ENCODE measurements at regions not wholly inside any gene's neighbourhood (a gene's known extent, or its start where the extent isn't known, plus 50 kb on each side); places are given as distances from the start of the nearest gene placed in this dataset.
"Not testable (repeated sequence)": the region's sequence is repeated elsewhere in the genome, so short reads cannot be mapped to it uniquely, and the experiment has no call there.

DNA sequence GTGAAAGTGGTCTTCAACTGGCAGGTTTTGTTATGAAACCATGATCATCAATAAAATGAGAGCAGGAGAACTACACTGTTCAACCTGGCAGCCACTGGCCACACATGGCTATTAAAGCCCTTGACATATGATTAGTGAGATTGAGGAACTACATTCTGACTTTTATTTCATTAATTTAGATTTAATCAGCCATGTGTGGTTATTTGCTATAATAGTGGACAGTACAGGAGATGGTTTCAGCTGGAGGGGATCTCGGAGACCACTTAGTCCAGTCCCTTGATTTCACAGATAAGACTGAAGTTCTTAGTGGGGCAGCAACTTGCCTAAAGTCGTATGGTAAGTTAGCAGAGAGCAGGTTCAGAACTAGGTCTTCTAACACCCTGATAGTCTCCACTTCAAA lies 111.7 kb upstream of the BMPER start:
- in situ Hi-C loops (cut with HindIII; ENCODE audit: low pct_unique_long_range_greater_than_20kb, low sequenced_read_pairs), result no loop called here
- no peak for DNase-seq (ENCODE audit: low read depth)

DNA sequence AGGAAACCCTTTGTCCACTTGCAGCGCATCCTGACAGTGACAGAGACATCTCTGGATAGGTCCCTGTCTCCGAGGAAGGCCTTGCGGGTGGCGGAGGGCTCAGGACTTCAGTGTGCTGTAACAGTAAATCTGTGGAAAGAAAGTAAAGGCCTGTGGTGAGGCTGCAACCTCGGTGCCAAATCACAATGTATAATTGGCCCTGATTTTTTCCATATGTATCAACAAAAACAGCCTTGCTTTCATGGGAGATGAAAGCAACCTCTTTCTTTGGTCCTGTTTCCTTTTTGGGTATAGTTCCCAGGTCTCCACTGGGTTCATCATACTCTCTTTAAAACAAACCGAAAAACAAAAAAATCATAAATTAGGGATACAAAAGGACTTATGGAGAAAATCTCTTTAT lies 110.9 kb upstream of the BMPER start:
- no peak for DNase-seq (ENCODE audit: low read depth)
- in situ Hi-C loops (cut with HindIII; ENCODE audit: low pct_unique_long_range_greater_than_20kb, low sequenced_read_pairs), result no loop called here

DNA sequence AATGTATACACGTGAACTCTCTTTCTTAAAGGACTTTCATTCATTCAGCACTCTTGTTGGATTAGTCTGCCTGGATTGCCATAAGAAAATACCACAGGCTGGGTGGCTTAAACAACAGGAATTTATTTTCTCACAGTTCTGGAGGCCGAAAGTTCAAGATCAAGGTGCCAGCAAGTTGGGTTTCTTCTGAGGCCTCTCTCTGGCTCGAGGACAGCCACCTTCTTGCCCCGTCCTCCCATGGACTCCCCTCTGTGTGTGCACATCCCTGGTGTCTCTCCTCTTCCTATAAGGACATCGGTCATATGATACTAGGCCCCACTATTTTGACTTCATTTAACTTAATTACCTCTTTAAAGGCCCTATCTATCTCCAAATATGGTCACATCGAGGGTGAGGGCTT lies 110.4 kb upstream of the BMPER start:
- no peak for DNase-seq (ENCODE audit: low read depth)
- in situ Hi-C loops (cut with HindIII; ENCODE audit: low pct_unique_long_range_greater_than_20kb, low sequenced_read_pairs), result no loop called here

DNA sequence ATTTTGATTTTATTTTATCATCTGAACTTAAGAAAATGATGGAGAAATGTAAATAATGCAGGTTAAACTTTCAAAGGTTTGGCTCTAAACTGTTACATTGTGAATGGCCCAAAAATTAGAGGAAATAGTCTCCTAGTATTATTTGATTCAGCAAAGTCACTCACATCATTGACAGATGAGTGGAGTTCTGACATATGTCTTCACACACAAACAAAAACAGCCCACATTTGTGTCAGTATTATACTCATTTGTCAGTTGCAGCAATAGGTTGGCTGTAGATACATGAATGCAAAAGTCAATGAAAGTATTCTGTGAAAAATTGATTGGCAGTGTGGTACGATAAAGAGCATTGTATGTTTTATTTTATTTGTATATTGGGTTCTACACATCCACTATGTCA lies 108.8 kb upstream of the BMPER start:
- in situ Hi-C loops (cut with HindIII; ENCODE audit: low pct_unique_long_range_greater_than_20kb, low sequenced_read_pairs), result no loop called here
- no peak for DNase-seq (ENCODE audit: low read depth)

DNA sequence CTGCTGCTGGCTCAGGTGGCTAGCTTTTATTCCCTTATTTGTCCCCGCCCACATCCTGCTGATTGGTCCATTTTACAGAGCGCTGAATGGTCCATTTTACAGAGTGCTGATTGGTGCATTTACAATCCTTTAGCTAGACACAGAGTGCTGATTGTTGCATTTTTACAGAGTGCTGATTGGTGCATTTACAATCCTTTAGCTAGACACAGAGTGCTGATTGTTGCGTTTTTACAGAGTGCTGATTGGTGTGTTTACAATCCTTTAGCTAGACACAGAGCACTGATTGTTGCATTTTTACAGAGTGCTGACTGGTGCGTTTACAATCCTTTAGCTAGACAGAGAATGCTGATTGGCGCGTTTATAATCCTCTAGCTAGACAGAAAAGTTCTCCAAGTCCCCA lies 107.8 kb upstream of the BMPER start:
- DNase-seq (ENCODE audit: low read depth); in situ Hi-C loops (cut with HindIII; ENCODE audit: low pct_unique_long_range_greater_than_20kb, low sequenced_read_pairs): not testable (repeated sequence)

- DNase-seq (ENCODE audit: low read depth), result no peak
- in situ Hi-C loops (cut with HindIII; ENCODE audit: low pct_unique_long_range_greater_than_20kb, low sequenced_read_pairs), result no loop called here
Observed at GRCh38 chr7:33798686-33799325, 106.5 kb upstream of the BMPER start.

DNA sequence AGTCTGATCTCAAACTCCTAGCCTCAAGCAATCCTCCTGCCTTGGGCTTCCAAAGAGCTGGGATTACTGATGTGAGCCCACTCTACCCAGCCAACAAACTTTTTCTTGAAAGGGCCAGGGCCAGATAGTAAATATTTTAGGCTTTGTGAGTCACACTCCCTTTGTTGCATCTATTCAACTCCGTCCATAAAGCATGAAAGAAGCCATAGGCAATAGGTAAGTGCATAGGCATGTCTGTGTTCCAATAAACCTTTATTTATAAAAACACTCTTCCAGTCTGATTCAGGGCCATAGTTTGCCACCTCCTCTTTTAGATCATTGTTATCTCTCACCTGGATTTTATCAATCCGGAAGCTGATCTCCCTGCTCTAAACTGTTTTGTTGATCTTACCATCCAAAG lies 105.6 kb upstream of the BMPER start:
- in situ Hi-C loops (cut with HindIII; ENCODE audit: low pct_unique_long_range_greater_than_20kb, low sequenced_read_pairs), result no loop called here
- no peak for DNase-seq (ENCODE audit: low read depth)

DNA sequence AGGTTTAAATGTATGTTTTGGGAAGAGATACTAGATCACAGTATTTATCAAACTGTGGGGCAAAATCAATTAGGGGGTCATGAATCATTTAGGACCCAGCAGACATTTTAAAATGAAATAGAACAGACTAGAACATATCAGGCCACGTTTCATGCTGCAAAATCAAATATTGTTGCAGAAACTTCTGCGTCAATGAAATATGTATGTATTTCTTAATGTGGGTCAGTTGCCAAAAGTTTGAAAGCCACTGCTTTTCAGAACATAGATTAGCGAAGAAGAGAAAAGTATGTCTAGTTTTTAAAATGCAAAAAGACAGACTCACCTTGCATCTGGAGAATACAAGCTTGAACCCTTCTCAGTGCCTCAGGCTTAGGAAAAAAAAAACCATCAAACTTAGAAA lies 102.7 kb upstream of the BMPER start:
- no peak for DNase-seq (ENCODE audit: low read depth)
- in situ Hi-C loops (cut with HindIII; ENCODE audit: low pct_unique_long_range_greater_than_20kb, low sequenced_read_pairs), result no loop called here

GRCh38 chr7:33804140-33804660 lies 101.1 kb upstream of the BMPER start:
- no peak for DNase-seq (ENCODE audit: low read depth)
- in situ Hi-C loops (cut with HindIII; ENCODE audit: low pct_unique_long_range_greater_than_20kb, low sequenced_read_pairs), result no loop called here

- no peak for DNase-seq (ENCODE audit: low read depth)
- in situ Hi-C loops (cut with HindIII; ENCODE audit: low pct_unique_long_range_greater_than_20kb, low sequenced_read_pairs), result no loop called here
Observed at GRCh38 chr7:33805630-33806233, 99.6 kb upstream of the BMPER start.

GRCh38 chr7:33806298-33807154 lies 98.8 kb upstream of the BMPER start:
- no peak for DNase-seq (ENCODE audit: low read depth)
- in situ Hi-C loops (cut with HindIII; ENCODE audit: low pct_unique_long_range_greater_than_20kb, low sequenced_read_pairs), result no loop called here

- DNase-seq (ENCODE audit: low read depth), result no peak
- in situ Hi-C loops (cut with HindIII; ENCODE audit: low pct_unique_long_range_greater_than_20kb, low sequenced_read_pairs), result no loop called here
Observed at GRCh38 chr7:33807155-33807530, 98.2 kb upstream of the BMPER start.

DNA sequence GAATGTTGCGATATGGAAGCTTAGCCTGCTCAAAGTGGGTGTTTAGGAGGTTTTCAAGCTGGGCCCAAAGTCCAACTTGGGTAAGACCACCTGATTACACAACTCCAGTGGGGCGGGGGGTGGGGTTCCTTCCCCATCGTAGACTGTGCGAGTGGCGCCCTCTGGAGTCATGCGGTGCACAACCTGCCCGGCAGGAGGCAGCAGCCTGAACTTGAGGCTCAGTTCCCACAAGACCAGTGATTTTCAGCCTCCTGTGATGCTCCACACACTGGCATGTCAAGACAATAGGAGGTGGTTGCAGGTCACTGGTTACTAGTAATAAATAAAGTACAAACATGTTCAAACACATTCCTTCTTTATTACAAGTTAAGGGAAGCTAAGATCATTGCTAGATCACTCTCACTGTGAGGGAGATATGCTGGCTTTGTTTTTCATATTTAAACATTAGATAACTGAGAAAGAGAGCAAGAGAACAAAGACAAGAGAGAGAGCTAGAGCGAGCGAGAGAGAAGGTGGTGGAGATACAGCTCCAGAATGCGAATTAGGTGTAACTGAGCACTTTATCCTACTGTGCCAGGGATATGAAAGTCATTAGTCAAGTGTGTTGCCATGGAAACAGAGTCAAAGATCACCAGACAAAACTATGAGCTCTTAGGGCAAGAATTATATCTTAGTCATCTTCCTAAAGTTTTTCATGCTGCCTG lies 97.4 kb upstream of the BMPER start:
- in situ Hi-C loops (cut with HindIII; ENCODE audit: low pct_unique_long_range_greater_than_20kb, low sequenced_read_pairs), result no loop called here

DNA sequence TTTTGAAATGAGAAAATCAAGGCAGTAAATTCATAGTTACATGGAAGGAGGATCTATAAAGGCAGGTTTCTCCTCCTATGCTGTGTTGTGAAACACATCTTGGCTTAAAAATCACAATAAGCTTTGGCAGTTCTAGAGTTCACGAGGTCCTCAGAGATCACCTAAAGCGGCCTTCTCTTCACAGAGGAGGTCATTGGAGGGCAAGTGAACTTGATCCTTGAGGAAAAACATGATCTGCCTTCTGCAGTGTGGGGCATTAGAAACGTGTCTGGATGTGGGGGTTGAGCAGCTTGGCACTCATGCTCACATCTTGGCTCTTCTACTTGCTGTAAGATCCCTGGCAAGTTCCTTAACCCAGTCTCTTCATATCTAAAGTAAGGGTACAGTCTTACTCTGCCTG lies 96.1 kb upstream of the BMPER start:
- no peak for DNase-seq (ENCODE audit: low read depth)
- in situ Hi-C loops (cut with HindIII; ENCODE audit: low pct_unique_long_range_greater_than_20kb, low sequenced_read_pairs), result no loop called here

More for the DNA sequence above, 97.4 kb upstream of the BMPER start:
- DNase-seq (ENCODE audit: low read depth), result peak; percentile 93

GRCh38 chr7:33810356-33810755 lies 95.0 kb upstream of the BMPER start:
- in situ Hi-C loops (cut with HindIII; ENCODE audit: low pct_unique_long_range_greater_than_20kb, low sequenced_read_pairs), result no loop called here
- DNase-seq (ENCODE audit: low read depth), result no peak

DNA sequence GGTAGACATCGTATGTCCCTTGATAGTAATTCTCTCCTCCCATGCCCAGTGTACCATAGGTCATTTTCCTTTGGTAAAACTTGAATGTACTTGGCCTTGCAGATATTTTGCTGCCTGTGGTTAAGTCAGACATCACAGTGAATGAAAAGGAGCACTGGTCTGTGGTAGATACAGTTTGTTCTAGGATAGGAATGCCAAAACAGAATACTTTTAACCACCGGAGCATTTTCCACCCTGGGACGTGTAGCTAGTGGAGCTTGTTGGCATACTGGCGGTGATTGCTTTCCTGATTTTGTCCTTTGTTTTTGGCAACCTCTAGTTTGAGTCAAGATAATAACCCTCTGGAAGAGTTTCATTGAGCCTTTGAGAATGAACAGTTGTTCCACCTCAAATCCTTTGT lies 92.0 kb upstream of the BMPER start:
- in situ Hi-C loops (cut with HindIII; ENCODE audit: low pct_unique_long_range_greater_than_20kb, low sequenced_read_pairs), result no loop called here
- no peak for DNase-seq (ENCODE audit: low read depth)

DNA sequence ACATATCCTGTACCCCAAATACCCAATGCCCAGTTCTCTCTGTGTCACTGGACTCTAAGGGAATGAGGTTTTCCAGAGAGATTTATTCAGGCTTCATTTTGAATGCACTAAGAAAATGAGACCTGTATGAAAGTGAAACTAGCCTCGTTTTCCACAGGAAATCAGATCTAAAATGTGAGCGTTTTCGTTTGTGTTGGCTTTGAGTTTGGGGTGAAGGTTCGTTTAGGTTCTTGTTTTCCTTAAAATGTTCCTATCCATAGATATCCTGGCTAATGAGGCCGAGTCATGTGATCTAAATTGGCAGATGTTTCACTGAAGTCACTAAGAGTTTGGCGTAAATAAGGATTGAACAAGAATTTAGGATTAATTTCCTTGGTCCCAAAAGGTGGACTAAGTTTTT lies 90.9 kb upstream of the BMPER start:
- DNase-seq (ENCODE audit: low read depth), result no peak
- in situ Hi-C loops (cut with HindIII; ENCODE audit: low pct_unique_long_range_greater_than_20kb, low sequenced_read_pairs), result no loop called here

- in situ Hi-C loops (cut with HindIII; ENCODE audit: low pct_unique_long_range_greater_than_20kb, low sequenced_read_pairs), result no loop called here
- DNase-seq (ENCODE audit: low read depth), result no peak
Observed at GRCh38 chr7:33814936-33815335, 90.4 kb upstream of the BMPER start.

- in situ Hi-C loops (cut with HindIII; ENCODE audit: low pct_unique_long_range_greater_than_20kb, low sequenced_read_pairs), result no loop called here
- no peak for DNase-seq (ENCODE audit: low read depth)
Observed at GRCh38 chr7:33815336-33815735, 90.0 kb upstream of the BMPER start.
